ENCODE measurements at regions not wholly inside any gene's neighbourhood (a gene's known extent, or its start where the extent isn't known, plus 50 kb on each side); places are given as distances from the start of the nearest gene placed in this dataset.

- no peak for TF ChIP-seq CTCF (IDR thresholded peaks at IDR 0.05)
- no peak overlapping the region for H3K4me3 Mint-ChIP-seq
Observed at GRCh38 chr1:218701131-218701530, 356.0 kb downstream of the TGFB2 start.

GRCh38 chr1:218702775-218703174, 357.6 kb downstream of the TGFB2 start:
- Mint-ChIP-seq H3K27me3 (ENCODE audit: low read depth in 3 of 3) (no peaks in the 10 kb centered on the region), H3K27ac (no peak overlapping the region), H3K36me3 (no peaks in the 10 kb centered on the region), H3K4me1 (no peaks in the 10 kb centered on the region), H3K4me3 (no peak overlapping the region), H3K9me3 (peaks cover 0 to 4% (median 0%) of the 10 kb centered on the region in 7 donors)
- no peak for TF ChIP-seq CTCF (IDR thresholded peaks at IDR 0.05)
- intact Hi-C loops (cut with micrococcal nuclease) = no loop called here
- Histone ChIP-seq H2AFZ (ENCODE audit: insufficient read depth, low read depth, low read length, poor library complexity, severe bottlenecking) (no peak overlapping the region), H3K9me3 (replicated peaks in 1 of 2; ENCODE audit: control insufficient read depth in 1 of 2, insufficient read depth in 1 of 2, low read length in 2 of 2) (no peaks in the 10 kb centered on the region), H3K4me2 (replicated peaks; ENCODE audit: extremely low read depth, low read length, poor library complexity, severe bottlenecking) (no peak overlapping the region), H3K9ac (ENCODE audit: insufficient read depth, low read length, poor library complexity, severe bottlenecking) (no peak overlapping the region), H3K4me3 (replicated peaks in 1 of 3; ENCODE audit: low read depth in 2 of 3, low read length in 3 of 3) (no peak overlapping the region), H3K79me2 (ENCODE audit: insufficient read depth, low read length) (no peaks in the 10 kb centered on the region), H3K36me3 (replicated peaks in 1 of 2; ENCODE audit: control insufficient read depth in 1 of 2, insufficient read depth in 2 of 2, low read length in 2 of 2) (no peaks in the 10 kb centered on the region), H3K27me3 (ENCODE audit: control insufficient read depth in 2 of 2, insufficient read depth in 2 of 2, low read length in 2 of 2) (no peaks in the 10 kb centered on the region), H4K20me1 (ENCODE audit: insufficient read depth, low read length) (no peaks in the 10 kb centered on the region), H3K27ac (ENCODE audit: low read depth in 1 of 2, low read length in 2 of 2) (no peak overlapping the region), H3K4me1 (ENCODE audit: control insufficient read depth in 1 of 2, insufficient read depth in 2 of 2, low read length in 2 of 2) (no peaks in the 10 kb centered on the region)
- DNase-seq = no peak
- no CpG with 5 or more reads among the region's 1 CpG for WGBS (ENCODE audit: insufficient coverage)

More at GRCh38 chr1:218701131-218701530, 356.0 kb downstream of the TGFB2 start:
- Mint-ChIP-seq H3K36me3 (no peaks in the 10 kb centered on the region), H3K27ac (no peak overlapping the region), H3K4me1 (no peaks in the 10 kb centered on the region), H3K27me3 (ENCODE audit: low read depth in 3 of 3) (no peaks in the 10 kb centered on the region), H3K9me3 (peaks cover 0 to 2% (median 0%) of the 10 kb centered on the region in 7 donors)
- no peak for DNase-seq
- intact Hi-C loops (cut with micrococcal nuclease) = no loop called here
- H3K9me3 ChIP-seq (replicated peaks in 1 of 2; ENCODE audit: control insufficient read depth in 1 of 2, insufficient read depth in 1 of 2, low read length in 2 of 2) = no peaks in the 10 kb centered on the region
- WGBS (ENCODE audit: insufficient coverage) = 57% methylated on average over 3 of the region's 3 CpGs
- no peaks in the 10 kb centered on the region for H3K27me3 ChIP-seq (ENCODE audit: control insufficient read depth in 2 of 2, insufficient read depth in 2 of 2, low read length in 2 of 2)
- H4K20me1 ChIP-seq (ENCODE audit: insufficient read depth, low read length) = no peaks in the 10 kb centered on the region
- no peak overlapping the region for H3K4me3 ChIP-seq (replicated peaks in 1 of 3; ENCODE audit: low read depth in 2 of 3, low read length in 3 of 3)
- H3K9ac ChIP-seq (ENCODE audit: insufficient read depth, low read length, poor library complexity, severe bottlenecking) = no peak overlapping the region
- no peak overlapping the region for H3K4me2 ChIP-seq (replicated peaks; ENCODE audit: extremely low read depth, low read length, poor library complexity, severe bottlenecking)
- no peaks in the 10 kb centered on the region for H3K36me3 ChIP-seq (replicated peaks in 1 of 2; ENCODE audit: control insufficient read depth in 1 of 2, insufficient read depth in 2 of 2, low read length in 2 of 2)
- no peaks in the 10 kb centered on the region for H3K79me2 ChIP-seq (ENCODE audit: insufficient read depth, low read length)
- no peak overlapping the region for H3K27ac ChIP-seq (ENCODE audit: low read depth in 1 of 2, low read length in 2 of 2)
- no peaks in the 10 kb centered on the region for H3K4me1 ChIP-seq (ENCODE audit: control insufficient read depth in 1 of 2, insufficient read depth in 2 of 2, low read length in 2 of 2)
- no peak overlapping the region for H2AFZ ChIP-seq (ENCODE audit: insufficient read depth, low read depth, low read length, poor library complexity, severe bottlenecking)
